SIG-M5 (cell line): ENCODE measurements at regions not wholly inside any gene's neighbourhood (a gene's known extent, or its start where the extent isn't known, plus 50 kb on each side); places are given as distances from the start of the nearest gene placed in this dataset.

Source experiments
- DNase-seq: peaks from one replicate; lab custom pipeline; 2025; lab: John Stamatoyannopoulos, UW

- DNase-seq = peak; percentile 35
These were observed 108.8 kb upstream of the ATF7IP start for GRCh38 chr12:14256555-14257169.

- DNase-seq = no peak
These were observed 108.2 kb upstream of the ATF7IP start for GRCh38 chr12:14257303-14257733.

GRCh38 chr12:14257734-14258574, 107.5 kb upstream of the ATF7IP start:
- DNase-seq = no peak

GRCh38 chr12:14258575-14258940, 106.9 kb upstream of the ATF7IP start:
- DNase-seq = no peak

- DNase-seq = no peak
These were observed 105.9 kb upstream of the ATF7IP start for GRCh38 chr12:14259481-14260010.

GRCh38 chr12:14260011-14260993, 105.2 kb upstream of the ATF7IP start:
- no peak for DNase-seq

- DNase-seq = no peak
These were observed 104.4 kb upstream of the ATF7IP start for GRCh38 chr12:14261096-14261495.

- no peak for DNase-seq
These were observed 103.6 kb upstream of the ATF7IP start for GRCh38 chr12:14261861-14262260.

GRCh38 chr12:14262771-14263511, 102.5 kb upstream of the ATF7IP start:
- no peak for DNase-seq

- no peak for DNase-seq
These were observed 101.7 kb upstream of the ATF7IP start for GRCh38 chr12:14263742-14264141.

- DNase-seq = no peak
These were observed 101.2 kb upstream of the ATF7IP start for GRCh38 chr12:14264316-14264715.

GRCh38 chr12:14264778-14265177, 100.7 kb upstream of the ATF7IP start:
- peak; percentile 12 for DNase-seq

- DNase-seq = no peak
These were observed 97.4 kb upstream of the ATF7IP start for GRCh38 chr12:14268120-14268515.

GRCh38 chr12:14270392-14270791, 95.1 kb upstream of the ATF7IP start:
- no peak for DNase-seq

GRCh38 chr12:14272956-14273912, 92.2 kb upstream of the ATF7IP start:
- peak; percentile 64 for DNase-seq

- DNase-seq = no peak
These were observed 91.6 kb upstream of the ATF7IP start for GRCh38 chr12:14273913-14274311.

GRCh38 chr12:14275111-14275510, 90.4 kb upstream of the ATF7IP start:
- no peak for DNase-seq

GRCh38 chr12:14275886-14276285, 89.6 kb upstream of the ATF7IP start:
- peak; percentile 9 for DNase-seq

- DNase-seq = no peak
These were observed 87.1 kb upstream of the ATF7IP start for GRCh38 chr12:14278294-14278953.

- no peak for DNase-seq
These were observed 85.6 kb upstream of the ATF7IP start for GRCh38 chr12:14279845-14280244.
